A673 (cell line): ENCODE measurements at regions not wholly inside any gene's neighbourhood (a gene's known extent, or its start where the extent isn't known, plus 50 kb on each side); places are given as distances from the start of the nearest gene placed in this dataset.
"Not testable (repeated sequence)": the region's sequence is repeated elsewhere in the genome, so short reads cannot be mapped to it uniquely, and the experiment has no call there.

Experiments
- EZH2 ChIP-seq: fragments of 200-600 bp; sonication (generic); IDR thresholded peaks from 2 replicates; pipeline ENCODE4 v1.6.1; 2017; ENCODE audit warnings: borderline replicate concordance, low read depth, mild to moderate bottlenecking, mixed read lengths, antibody characterized with exemption, low read length; ENCODE audit not compliant: poor library complexity, severe bottlenecking
- TF ChIP-seq, protein P1 (sequence below): fragments of 300-800, 200-600 bp; sonication (generic); conservative IDR thresholded peaks from 2 replicates; pipeline ENCODE4 v1.5.1; 2017; ENCODE audit warnings: low read depth, mild to moderate bottlenecking, antibody characterized with exemption, low read length, moderate library complexity, mixed read lengths

- TF ChIP-seq, protein P1, sequence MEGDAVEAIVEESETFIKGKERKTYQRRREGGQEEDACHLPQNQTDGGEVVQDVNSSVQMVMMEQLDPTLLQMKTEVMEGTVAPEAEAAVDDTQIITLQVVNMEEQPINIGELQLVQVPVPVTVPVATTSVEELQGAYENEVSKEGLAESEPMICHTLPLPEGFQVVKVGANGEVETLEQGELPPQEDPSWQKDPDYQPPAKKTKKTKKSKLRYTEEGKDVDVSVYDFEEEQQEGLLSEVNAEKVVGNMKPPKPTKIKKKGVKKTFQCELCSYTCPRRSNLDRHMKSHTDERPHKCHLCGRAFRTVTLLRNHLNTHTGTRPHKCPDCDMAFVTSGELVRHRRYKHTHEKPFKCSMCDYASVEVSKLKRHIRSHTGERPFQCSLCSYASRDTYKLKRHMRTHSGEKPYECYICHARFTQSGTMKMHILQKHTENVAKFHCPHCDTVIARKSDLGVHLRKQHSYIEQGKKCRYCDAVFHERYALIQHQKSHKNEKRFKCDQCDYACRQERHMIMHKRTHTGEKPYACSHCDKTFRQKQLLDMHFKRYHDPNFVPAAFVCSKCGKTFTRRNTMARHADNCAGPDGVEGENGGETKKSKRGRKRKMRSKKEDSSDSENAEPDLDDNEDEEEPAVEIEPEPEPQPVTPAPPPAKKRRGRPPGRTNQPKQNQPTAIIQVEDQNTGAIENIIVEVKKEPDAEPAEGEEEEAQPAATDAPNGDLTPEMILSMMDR: not testable (repeated sequence)
- not testable (repeated sequence) for TF ChIP-seq EZH2
These were observed 78.8 kb upstream of the NOTCH2NLA start for GRCh38 chr1:146307632-146308031.
